Right lung (tissue), 2 donors: ENCODE measurements at regions not wholly inside any gene's neighbourhood (a gene's known extent, or its start where the extent isn't known, plus 50 kb on each side); places are given as distances from the start of the nearest gene placed in this dataset.
A peak's percentile ranks its signal among the peaks of the same experiment; 100 is the strongest.

Source experiments
- DNase-seq, 2 donors: peaks; one replicate each; pipeline ENCODE4 v3.0.0-alpha.2; 2013

GRCh38 chr4:154088741-154089140 is 299.9 kb upstream of the SFRP2 start:
- no peak for DNase-seq

- no peak for DNase-seq
Observed at GRCh38 chr4:154086247-154086646, 297.4 kb upstream of the SFRP2 start.

GRCh38 chr4:154084864-154085263 is 296.0 kb upstream of the SFRP2 start:
- no peak for DNase-seq

- DNase-seq: no peak
Observed at GRCh38 chr4:154082760-154083535, 294.1 kb upstream of the SFRP2 start.

GRCh38 chr4:154081391-154081790 is 292.5 kb upstream of the SFRP2 start:
- no peak for DNase-seq

- DNase-seq: no peak
Observed at GRCh38 chr4:154078504-154079350, 289.8 kb upstream of the SFRP2 start.

- no peak for DNase-seq
Observed at GRCh38 chr4:154076921-154077320, 288.0 kb upstream of the SFRP2 start.

- no peak for DNase-seq
Observed at GRCh38 chr4:154073107-154073822, 284.4 kb upstream of the SFRP2 start.

GRCh38 chr4:154067786-154068185 is 278.9 kb upstream of the SFRP2 start:
- DNase-seq: no peak

- DNase-seq: no peak
Observed at GRCh38 chr4:154065368-154065767, 276.5 kb upstream of the SFRP2 start.

GRCh38 chr4:154064244-154064643 is 275.4 kb upstream of the SFRP2 start:
- no peak for DNase-seq

GRCh38 chr4:154049457-154050181 is 260.7 kb upstream of the SFRP2 start:
- peak in 1 of 2 donors; percentile 4 for DNase-seq

- DNase-seq: no peak
Observed at GRCh38 chr4:154047733-154048132, 258.9 kb upstream of the SFRP2 start.

- no peak for DNase-seq
Observed at GRCh38 chr4:154044742-154045485, 256.0 kb upstream of the SFRP2 start.

GRCh38 chr4:154044108-154044531 is 255.2 kb upstream of the SFRP2 start:
- DNase-seq: no peak

- no peak for DNase-seq
Observed at GRCh38 chr4:154041640-154042039, 252.8 kb upstream of the SFRP2 start.

GRCh38 chr4:154039435-154040343 is 250.8 kb upstream of the SFRP2 start:
- no peak for DNase-seq

GRCh38 chr4:154036856-154037255 is 248.0 kb upstream of the SFRP2 start:
- DNase-seq: no peak

GRCh38 chr4:154035341-154035740 is 246.5 kb upstream of the SFRP2 start:
- no peak for DNase-seq

- DNase-seq: no peak
Observed at GRCh38 chr4:154033921-154034320, 245.0 kb upstream of the SFRP2 start.
